ENCODE measurements at regions not wholly inside any gene's neighbourhood (a gene's known extent, or its start where the extent isn't known, plus 50 kb on each side); places are given as distances from the start of the nearest gene placed in this dataset.

DNA sequence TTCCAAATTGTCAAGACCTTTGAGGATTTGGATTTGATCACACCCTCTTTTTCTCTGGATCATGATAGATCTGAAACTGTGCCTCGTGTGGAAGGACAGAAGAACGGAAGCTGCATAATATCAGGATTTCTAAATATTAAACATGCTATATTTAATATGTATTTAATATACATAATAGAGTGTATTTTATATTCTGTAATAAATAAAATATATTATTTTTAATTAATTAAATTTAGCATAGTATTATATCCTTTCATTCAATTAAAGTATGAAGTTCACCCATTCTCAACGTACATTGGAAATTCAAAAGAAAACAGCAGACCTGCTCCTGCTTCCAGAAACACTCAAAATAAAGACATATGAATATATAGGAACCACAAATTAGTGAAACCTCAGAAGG lies 70.6 kb upstream of the GLIS3 start (continued):
- TF ChIP-seq REST (IDR thresholded peaks at IDR 0.05; ENCODE audit: borderline replicate concordance in 1 of 2, low read depth in 1 of 2, low read length in 2 of 2) (no peak), FOSL2 (CRISPR knock-in tag; IDR thresholded peaks at IDR 0.05) (no peak), ZFP91 (CRISPR knock-in tag; IDR thresholded peaks at IDR 0.05; ENCODE audit: borderline replicate concordance) (no peak), KLF12 (CRISPR knock-in tag; IDR thresholded peaks at IDR 0.05; ENCODE audit: borderline replicate concordance) (no peak)
- TF ChIP-seq, protein P1, sequence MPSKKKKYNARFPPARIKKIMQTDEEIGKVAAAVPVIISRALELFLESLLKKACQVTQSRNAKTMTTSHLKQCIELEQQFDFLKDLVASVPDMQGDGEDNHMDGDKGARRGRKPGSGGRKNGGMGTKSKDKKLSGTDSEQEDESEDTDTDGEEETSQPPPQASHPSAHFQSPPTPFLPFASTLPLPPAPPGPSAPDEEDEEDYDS (CRISPR knock-in tag; IDR thresholded peaks at IDR 0.05), result no peak

GRCh38 chr9:4366591-4367330 lies 66.9 kb upstream of the GLIS3 start:
- Histone ChIP-seq H3K9me3 (ENCODE audit: low read length) (no peaks in the 10 kb centered on the region), H2AFZ (ENCODE audit: low read length) (no peak overlapping the region), H3K27ac (ENCODE audit: extremely low read length, insufficient read depth, low read length) (no peak overlapping the region), H3K36me3 (replicated peaks in 1 of 2; ENCODE audit: control insufficient read depth in 1 of 2, insufficient read depth in 2 of 2, low read length in 2 of 2) (no peaks in the 10 kb centered on the region), H4K20me1 (ENCODE audit: insufficient read depth, low read length) (no peaks in the 10 kb centered on the region), H3K4me1 (ENCODE audit: insufficient read depth, low read length) (no peaks in the 10 kb centered on the region), H3K27me3 (ENCODE audit: control insufficient read depth in 1 of 2, insufficient read depth in 2 of 2, low read length in 2 of 2) (no peaks in the 10 kb centered on the region), H3K4me3 (replicated peaks in 1 of 3; ENCODE audit: insufficient read depth in 1 of 3, low read depth in 2 of 3, low read length in 3 of 3) (no peak overlapping the region), H3K4me2 (ENCODE audit: low read depth, low read length) (no peak overlapping the region), H3K79me2 (ENCODE audit: insufficient read depth, low read length) (no peaks in the 10 kb centered on the region), H3K9ac (ENCODE audit: insufficient read depth, low read depth, low read length) (no peak overlapping the region)
- ATAC-seq, result peak; percentile 52; the same call in 2 of the 3 replicates
- intact Hi-C loops (cut with micrococcal nuclease; ENCODE audit: unreplicated experiment), result loop anchor here (1.0 to 5.0 kb wide), 4 partner anchors 51 to 634 kb away; no protein-coding TSS in a partner anchor
- POLR2A ChIA-PET, result no interaction called here
- no TSS peak for BruUV-seq (replicated peaks)
- 38% methylated on average over 9 of the region's 12 CpGs for WGBS (ENCODE audit: low lambda C conversion rate)
- peak; percentile 10 for DNase-seq (ENCODE audit: low spot score)
- in situ Hi-C loops (cut with HindIII; ENCODE audit: extremely low pct_ligation_motif_present, low pct_unique_long_range_greater_than_20kb), result no loop called here
- CTCF ChIA-PET (ENCODE audit: low intra/inter-chr PET ratio, low total read pairs), result interaction anchor here (1.7 to 2.6 kb wide), 2 partner anchors 52 to 634 kb away, joined by 8 to 16 read pairs; no protein-coding TSS in a partner anchor
- peak; percentile 83 for FAIRE-seq
- TF ChIP-seq SMC3 (IDR thresholded peaks at IDR 0.05; ENCODE audit: low read length) (peak; percentile 68), RAD21 (CRISPR knock-in tag; IDR thresholded peaks at IDR 0.05) (peak; percentile 51; the same call in 1 of the 2 replicates), HNF1B (CRISPR knock-in tag; IDR thresholded peaks at IDR 0.05) (no peak), YY1 (IDR thresholded peaks at IDR 0.05; ENCODE audit: insufficient read depth, insufficient replicate concordance, low read depth, low read length) (peak; percentile 46)
- TF ChIP-seq, protein P2, sequence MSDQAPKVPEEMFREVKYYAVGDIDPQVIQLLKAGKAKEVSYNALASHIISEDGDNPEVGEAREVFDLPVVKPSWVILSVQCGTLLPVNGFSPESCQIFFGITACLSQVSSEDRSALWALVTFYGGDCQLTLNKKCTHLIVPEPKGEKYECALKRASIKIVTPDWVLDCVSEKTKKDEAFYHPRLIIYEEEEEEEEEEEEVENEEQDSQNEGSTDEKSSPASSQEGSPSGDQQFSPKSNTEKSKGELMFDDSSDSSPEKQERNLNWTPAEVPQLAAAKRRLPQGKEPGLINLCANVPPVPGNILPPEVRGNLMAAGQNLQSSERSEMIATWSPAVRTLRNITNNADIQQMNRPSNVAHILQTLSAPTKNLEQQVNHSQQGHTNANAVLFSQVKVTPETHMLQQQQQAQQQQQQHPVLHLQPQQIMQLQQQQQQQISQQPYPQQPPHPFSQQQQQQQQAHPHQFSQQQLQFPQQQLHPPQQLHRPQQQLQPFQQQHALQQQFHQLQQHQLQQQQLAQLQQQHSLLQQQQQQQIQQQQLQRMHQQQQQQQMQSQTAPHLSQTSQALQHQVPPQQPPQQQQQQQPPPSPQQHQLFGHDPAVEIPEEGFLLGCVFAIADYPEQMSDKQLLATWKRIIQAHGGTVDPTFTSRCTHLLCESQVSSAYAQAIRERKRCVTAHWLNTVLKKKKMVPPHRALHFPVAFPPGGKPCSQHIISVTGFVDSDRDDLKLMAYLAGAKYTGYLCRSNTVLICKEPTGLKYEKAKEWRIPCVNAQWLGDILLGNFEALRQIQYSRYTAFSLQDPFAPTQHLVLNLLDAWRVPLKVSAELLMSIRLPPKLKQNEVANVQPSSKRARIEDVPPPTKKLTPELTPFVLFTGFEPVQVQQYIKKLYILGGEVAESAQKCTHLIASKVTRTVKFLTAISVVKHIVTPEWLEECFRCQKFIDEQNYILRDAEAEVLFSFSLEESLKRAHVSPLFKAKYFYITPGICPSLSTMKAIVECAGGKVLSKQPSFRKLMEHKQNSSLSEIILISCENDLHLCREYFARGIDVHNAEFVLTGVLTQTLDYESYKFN (CRISPR knock-in tag; conservative IDR thresholded peaks at IDR 0.05), result no peak

All from HepG2 (cell line).